ENCODE measurements at regions not wholly inside any gene's neighbourhood (a gene's known extent, or its start where the extent isn't known, plus 50 kb on each side); places are given as distances from the start of the nearest gene placed in this dataset.

DNA sequence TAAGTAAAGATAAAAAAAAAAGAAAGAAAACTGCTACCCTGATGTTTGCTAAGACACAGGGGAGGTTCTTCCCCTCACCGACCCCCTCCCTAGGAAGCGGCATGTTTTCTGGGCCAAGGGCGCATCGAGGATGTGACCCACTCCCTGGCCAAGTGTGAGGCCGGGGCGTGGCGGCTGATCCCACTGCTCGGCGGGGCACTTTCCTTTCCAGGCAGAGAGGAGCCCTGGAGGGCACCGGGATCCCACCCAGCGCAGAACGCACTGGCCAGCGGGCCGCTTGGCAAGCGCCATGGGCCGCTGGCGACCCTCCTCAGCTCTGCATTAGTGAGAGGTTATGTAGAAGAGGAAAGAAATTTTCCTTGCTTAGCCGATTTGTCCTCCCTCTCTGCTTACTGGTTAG is 93.4 kb downstream of the ZNF736 start:
- no peak for DNase-seq (ENCODE audit: low spot score)
- Histone ChIP-seq H3K27ac (ENCODE audit: low read depth, low read length, poor library complexity, severe bottlenecking) (no peak overlapping the region), H3K4me2 (ENCODE audit: low read length) (no peak overlapping the region), H3K9me3 (ENCODE audit: low read length) (no peaks in the 10 kb centered on the region), H3K4me3 (ENCODE audit: low read depth, low read length, poor library complexity, severe bottlenecking) (no peak overlapping the region), H3K4me1 (ENCODE audit: insufficient read depth, low read length, poor library complexity, severe bottlenecking) (no peaks in the 10 kb centered on the region), H3K79me2 (ENCODE audit: insufficient read depth, low read depth, low read length) (no peaks in the 10 kb centered on the region), H2AFZ (ENCODE audit: low read length) (no peak overlapping the region), H4K20me1 (ENCODE audit: insufficient read depth, low read length) (no peaks in the 10 kb centered on the region), H3K9me2 (ENCODE audit: insufficient read depth, low read length) (no peaks in the 10 kb centered on the region), H3K36me3 (ENCODE audit: insufficient read depth, low read length) (no peaks in the 10 kb centered on the region)
- CTCF ChIA-PET (ENCODE audit: unreplicated experiment) = no interaction called here
- no peak for TF ChIP-seq EZH2phosphoT487 (IDR thresholded peaks at IDR 0.05; ENCODE audit: borderline replicate concordance, low read depth, low read length)
- TF ChIP-seq, protein P1, sequence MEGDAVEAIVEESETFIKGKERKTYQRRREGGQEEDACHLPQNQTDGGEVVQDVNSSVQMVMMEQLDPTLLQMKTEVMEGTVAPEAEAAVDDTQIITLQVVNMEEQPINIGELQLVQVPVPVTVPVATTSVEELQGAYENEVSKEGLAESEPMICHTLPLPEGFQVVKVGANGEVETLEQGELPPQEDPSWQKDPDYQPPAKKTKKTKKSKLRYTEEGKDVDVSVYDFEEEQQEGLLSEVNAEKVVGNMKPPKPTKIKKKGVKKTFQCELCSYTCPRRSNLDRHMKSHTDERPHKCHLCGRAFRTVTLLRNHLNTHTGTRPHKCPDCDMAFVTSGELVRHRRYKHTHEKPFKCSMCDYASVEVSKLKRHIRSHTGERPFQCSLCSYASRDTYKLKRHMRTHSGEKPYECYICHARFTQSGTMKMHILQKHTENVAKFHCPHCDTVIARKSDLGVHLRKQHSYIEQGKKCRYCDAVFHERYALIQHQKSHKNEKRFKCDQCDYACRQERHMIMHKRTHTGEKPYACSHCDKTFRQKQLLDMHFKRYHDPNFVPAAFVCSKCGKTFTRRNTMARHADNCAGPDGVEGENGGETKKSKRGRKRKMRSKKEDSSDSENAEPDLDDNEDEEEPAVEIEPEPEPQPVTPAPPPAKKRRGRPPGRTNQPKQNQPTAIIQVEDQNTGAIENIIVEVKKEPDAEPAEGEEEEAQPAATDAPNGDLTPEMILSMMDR (conservative IDR thresholded peaks at IDR 0.05; ENCODE audit: low read length) = no peak
- BruUV-seq (replicated peaks) = no TSS peak
- POLR2A ChIA-PET = no interaction called here
- intact Hi-C loops (cut with micrococcal nuclease; ENCODE audit: unreplicated experiment) = no loop called here
